CD14-positive monocyte (primary cell): ENCODE measurements at regions not wholly inside any gene's neighbourhood (a gene's known extent, or its start where the extent isn't known, plus 50 kb on each side); places are given as distances from the start of the nearest gene placed in this dataset.
A peak's percentile ranks its signal among the peaks of the same experiment; 100 is the strongest.

Source experiments
- DNase-seq, 3 donors: peaks; one replicate each; pipeline ENCODE4 v3.0.0-alpha.2; 2011 to 2022
- H2AFZ ChIP-seq: 2 replicates; pipeline ENCODE4 v1.6.0; 2012; ENCODE audit warnings: mild to moderate bottlenecking, low read depth, low read length, inconsistent platforms; ENCODE audit not compliant: insufficient read depth, poor library complexity, severe bottlenecking
- H3K27ac ChIP-seq, 2 donors: 1 replicate in 1 of 2; 2 replicates in 1 of 2; pipeline ENCODE4 v1.5.1; 2012 to 2013; ENCODE audit warnings: low read length in 2 of 2, control low read depth in 1 of 2, inconsistent platforms in 1 of 2, low read depth in 1 of 2, mild to moderate bottlenecking in 1 of 2
- H3K27me3 ChIP-seq, 2 donors: one replicate each; pipeline versions ENCODE4 v1.6.0 to v1.6.1; 2011 to 2013; ENCODE audit warnings: low read length in 2 of 2; ENCODE audit not compliant: control insufficient read depth in 2 of 2, insufficient read depth in 2 of 2
- H3K36me3 ChIP-seq, 2 donors: replicated peaks in 1 of 2; 1 replicate in 1 of 2; 2 replicates in 1 of 2; pipeline versions ENCODE4 v1.5.1 to v1.6.1; 2012 to 2013; ENCODE audit warnings: low read length in 2 of 2, control low read depth in 1 of 2, inconsistent platforms in 1 of 2, mild to moderate bottlenecking in 1 of 2; ENCODE audit not compliant: insufficient read depth in 2 of 2, control insufficient read depth in 1 of 2
- H3K4me1 ChIP-seq, 2 donors: 1 replicate in 1 of 2; 2 replicates in 1 of 2; pipeline versions ENCODE4 v1.5.1 to v1.6.1; 2012 to 2013; ENCODE audit warnings: low read length in 2 of 2, control low read depth in 1 of 2, inconsistent platforms in 1 of 2, mild to moderate bottlenecking in 1 of 2, moderate library complexity in 1 of 2; ENCODE audit not compliant: insufficient read depth in 2 of 2, control insufficient read depth in 1 of 2
- H3K4me2 ChIP-seq: replicated peaks from 2 replicates; pipeline ENCODE3; 2012; ENCODE audit warnings: low read length, moderate library complexity, mild to moderate bottlenecking; ENCODE audit not compliant: poor library complexity, severe bottlenecking; ENCODE audit errors: extremely low read depth
- H3K4me3 ChIP-seq, 3 experiments: fragments of 200-600 bp in 1 of 3; sonication (generic) in 1 of 3; replicated peaks in 1 of 3; 1 replicate in 2 of 3; 2 replicates in 1 of 3; pipeline ENCODE4 v1.5.1; 2011 to 2013; ENCODE audit warnings: low read length in 3 of 3, mild to moderate bottlenecking in 3 of 3, control low read depth in 2 of 3, low read depth in 2 of 3, inconsistent platforms in 1 of 3, moderate library complexity in 1 of 3
- H3K79me2 ChIP-seq: 2 replicates; pipeline ENCODE4 v1.6.0; 2012; ENCODE audit warnings: mild to moderate bottlenecking, control low read depth, inconsistent platforms, low read length, moderate library complexity; ENCODE audit not compliant: insufficient read depth
- H3K9ac ChIP-seq: 2 replicates; pipeline ENCODE4 v1.6.0; 2017; ENCODE audit warnings: low read length, mild to moderate bottlenecking; ENCODE audit not compliant: insufficient read depth, poor library complexity, severe bottlenecking
- H3K9me3 ChIP-seq, 2 donors: replicated peaks in 1 of 2; 1 replicate in 1 of 2; 2 replicates in 1 of 2; pipeline versions ENCODE4 v1.5.1 to v1.6.1; 2012 to 2013; ENCODE audit warnings: low read length in 2 of 2, control low read depth in 1 of 2; ENCODE audit not compliant: control insufficient read depth in 1 of 2, insufficient read depth in 1 of 2
- H4K20me1 ChIP-seq: 2 replicates; pipeline ENCODE4 v1.6.0; 2012; ENCODE audit warnings: mild to moderate bottlenecking, low read length, control low read depth, moderate library complexity; ENCODE audit not compliant: insufficient read depth
- H3K27ac Mint-ChIP-seq, 7 donors: one replicate each; pipeline ENCODE4 v1.8.0; 2020; ENCODE audit warnings: mild to moderate bottlenecking in 7 of 7, mixed read lengths in 7 of 7, moderate library complexity in 6 of 7, inconsistent platforms in 2 of 7
- H3K27me3 Mint-ChIP-seq, 3 donors: one replicate each; pipeline ENCODE4 v1.8.0; 2021 to 2022; ENCODE audit warnings: low read depth in 3 of 3, mild to moderate bottlenecking in 3 of 3, mixed read lengths in 3 of 3, moderate library complexity in 3 of 3, inconsistent platforms in 1 of 3
- H3K36me3 Mint-ChIP-seq, 2 donors: one replicate each; pipeline ENCODE4 v1.8.0; 2020; ENCODE audit warnings: mixed read lengths in 2 of 2, inconsistent platforms in 1 of 2, mild to moderate bottlenecking in 1 of 2
- H3K4me1 Mint-ChIP-seq: one replicate; pipeline ENCODE4 v1.8.0; 2020; ENCODE audit warnings: mild to moderate bottlenecking, mixed read lengths
- H3K4me3 Mint-ChIP-seq, 2 donors: one replicate each; pipeline ENCODE4 v1.8.0; 2020; ENCODE audit warnings: mild to moderate bottlenecking in 2 of 2, mixed read lengths in 2 of 2, moderate library complexity in 1 of 2
- H3K9me3 Mint-ChIP-seq, 7 donors: one replicate each; pipeline ENCODE4 v1.8.0; 2020 to 2022; ENCODE audit warnings: mixed read lengths in 7 of 7, mild to moderate bottlenecking in 6 of 7, moderate library complexity in 6 of 7, inconsistent platforms in 2 of 7
- WGBS: methylation state at CpG from one replicate; pipeline ENCODE4 v1.1.5; 2013; ENCODE audit warnings: missing lambda C conversion rate; ENCODE audit not compliant: insufficient coverage; 5-methylcytosine and 5-hydroxymethylcytosine counted together
- intact Hi-C, 2 donors: fragments of 100-400 bp; cut with micrococcal nuclease; formaldehyde crosslinking; loops; one replicate each; pipeline versions ENCODE4 v1.15.0 to v1.15.1; 2023
- TF ChIP-seq, protein P1 (sequence below): fragments of 200-600 bp; IDR thresholded peaks from one replicate; pipeline ENCODE4 v1.8.0; 2022; ENCODE audit warnings: antibody characterized with exemption, mild to moderate bottlenecking

- Histone ChIP-seq H3K27ac (no peak overlapping the region), H3K4me3 (no peak overlapping the region), H3K9me3 (no peaks in the 10 kb centered on the region), H3K36me3 (no peaks in the 10 kb centered on the region), H3K9ac (no peak overlapping the region), H2AFZ (no peak overlapping the region), H3K4me2 (no peak overlapping the region), H3K27me3 (peaks cover 0 to 11% of the 10 kb centered on the region in 2 donors), H3K79me2 (no peaks in the 10 kb centered on the region), H3K4me1 (no peaks in the 10 kb centered on the region), H4K20me1 (no peaks in the 10 kb centered on the region)
- WGBS: 37% methylated on average over 4 of the region's 4 CpGs
- Mint-ChIP-seq H3K27ac (no peak overlapping the region), H3K4me1 (no peaks in the 10 kb centered on the region), H3K36me3 (no peaks in the 10 kb centered on the region), H3K9me3 (peaks cover 0 to 2% (median 0%) of the 10 kb centered on the region in 7 donors), H3K27me3 (peaks cover 9 to 19% (median 17%) of the 10 kb centered on the region in 3 donors), H3K4me3 (no peak overlapping the region)
- DNase-seq: peak in 2 of 3 donors; percentile 13 to 31
- intact Hi-C loops: no loop called here
- TF ChIP-seq, protein P1, sequence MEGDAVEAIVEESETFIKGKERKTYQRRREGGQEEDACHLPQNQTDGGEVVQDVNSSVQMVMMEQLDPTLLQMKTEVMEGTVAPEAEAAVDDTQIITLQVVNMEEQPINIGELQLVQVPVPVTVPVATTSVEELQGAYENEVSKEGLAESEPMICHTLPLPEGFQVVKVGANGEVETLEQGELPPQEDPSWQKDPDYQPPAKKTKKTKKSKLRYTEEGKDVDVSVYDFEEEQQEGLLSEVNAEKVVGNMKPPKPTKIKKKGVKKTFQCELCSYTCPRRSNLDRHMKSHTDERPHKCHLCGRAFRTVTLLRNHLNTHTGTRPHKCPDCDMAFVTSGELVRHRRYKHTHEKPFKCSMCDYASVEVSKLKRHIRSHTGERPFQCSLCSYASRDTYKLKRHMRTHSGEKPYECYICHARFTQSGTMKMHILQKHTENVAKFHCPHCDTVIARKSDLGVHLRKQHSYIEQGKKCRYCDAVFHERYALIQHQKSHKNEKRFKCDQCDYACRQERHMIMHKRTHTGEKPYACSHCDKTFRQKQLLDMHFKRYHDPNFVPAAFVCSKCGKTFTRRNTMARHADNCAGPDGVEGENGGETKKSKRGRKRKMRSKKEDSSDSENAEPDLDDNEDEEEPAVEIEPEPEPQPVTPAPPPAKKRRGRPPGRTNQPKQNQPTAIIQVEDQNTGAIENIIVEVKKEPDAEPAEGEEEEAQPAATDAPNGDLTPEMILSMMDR: no peak
Measured at GRCh38 chr16:65658349-65658748, 536.5 kb upstream of the CDH11 start.

- no peak overlapping the region for H3K4me3 ChIP-seq
- H3K36me3 Mint-ChIP-seq: no peaks in the 10 kb centered on the region
- H3K9me3 ChIP-seq: no peaks in the 10 kb centered on the region
- DNase-seq: no peak
- peaks cover 9 to 19% (median 17%) of the 10 kb centered on the region in 3 donors for H3K27me3 Mint-ChIP-seq
- no peak overlapping the region for H3K27ac ChIP-seq
- TF ChIP-seq, protein P1: no peak
- no peaks in the 10 kb centered on the region for H3K79me2 ChIP-seq
- H3K9me3 Mint-ChIP-seq: peaks cover 0 to 2% (median 0%) of the 10 kb centered on the region in 7 donors
- H3K27me3 ChIP-seq: peaks cover 0 to 11% of the 10 kb centered on the region in 2 donors
- no peak overlapping the region for H3K27ac Mint-ChIP-seq
- H3K4me2 ChIP-seq: no peak overlapping the region
- H2AFZ ChIP-seq: no peak overlapping the region
- no peaks in the 10 kb centered on the region for H3K4me1 Mint-ChIP-seq
- no peaks in the 10 kb centered on the region for H3K36me3 ChIP-seq
- no CpG with 5 or more reads among the region's 1 CpG for WGBS
- H4K20me1 ChIP-seq: no peaks in the 10 kb centered on the region
- H3K4me3 Mint-ChIP-seq: no peak overlapping the region
- intact Hi-C loops: no loop called here
- no peak overlapping the region for H3K9ac ChIP-seq
- no peaks in the 10 kb centered on the region for H3K4me1 ChIP-seq
Measured at GRCh38 chr16:65657556-65657955, 535.7 kb upstream of the CDH11 start.
